ENCODE measurements at regions not wholly inside any gene's neighbourhood (a gene's known extent, or its start where the extent isn't known, plus 50 kb on each side); places are given as distances from the start of the nearest gene placed in this dataset.

DNA sequence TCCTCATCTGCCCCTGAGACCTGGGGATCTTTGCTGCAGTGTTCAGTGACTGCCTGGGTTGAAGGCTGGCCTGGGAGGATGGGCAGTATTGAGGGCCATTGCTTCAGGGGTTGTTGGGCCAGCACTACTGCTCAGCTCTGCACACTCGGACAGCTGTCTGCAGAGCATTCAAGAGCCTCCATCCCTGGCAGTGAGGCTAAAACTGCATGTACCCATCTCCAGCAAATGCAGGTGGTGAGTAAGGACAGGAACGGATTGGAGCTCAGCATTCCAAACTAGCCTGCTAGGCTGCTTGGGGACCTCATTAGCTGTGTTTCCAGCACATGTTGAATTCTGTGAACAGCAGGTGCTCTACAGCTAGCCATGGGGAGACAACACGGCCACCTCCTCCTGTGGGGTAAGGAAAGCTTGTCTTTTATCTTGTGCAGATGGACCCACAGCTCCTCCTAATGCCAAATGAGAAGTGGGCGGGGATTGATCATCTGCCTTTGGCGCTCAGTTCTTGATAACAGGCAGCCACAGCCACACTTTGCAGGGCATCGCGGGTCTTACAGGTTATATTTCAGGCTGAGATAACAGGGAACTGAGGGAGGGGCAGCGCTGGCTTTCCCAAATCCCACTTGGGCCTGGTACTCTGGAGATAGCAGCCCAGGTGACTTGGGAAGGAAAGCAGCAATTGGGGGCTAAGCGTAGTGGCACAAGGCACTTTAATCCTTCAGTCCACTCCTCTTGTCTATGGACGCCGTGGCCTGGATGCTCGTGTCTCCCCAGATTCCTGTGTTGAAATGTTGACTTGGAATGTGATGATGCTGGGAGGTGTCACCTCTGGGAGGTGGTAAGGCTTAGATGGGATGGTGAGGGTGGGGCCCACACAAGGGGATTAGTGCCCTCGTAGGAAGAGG, 254.5 kb upstream of the B3GAT1 start:
- Histone ChIP-seq H3K9ac (ENCODE audit: insufficient read depth, low read length) (no peak overlapping the region), H3K27ac (ENCODE audit: insufficient read depth, low read length) (no peak overlapping the region), H4K20me1 (ENCODE audit: control insufficient read depth, extremely low read depth, insufficient read depth, low read length) (no peaks in the 10 kb centered on the region), H3K27me3 (ENCODE audit: control insufficient read depth, insufficient read depth, low read length) (no peaks in the 10 kb centered on the region), H2AFZ (ENCODE audit: low read length) (no peak overlapping the region), H3K79me2 (ENCODE audit: control insufficient read depth, insufficient read depth, low read length) (no peaks in the 10 kb centered on the region), H3K36me3 (ENCODE audit: control insufficient read depth, insufficient read depth, low read length) (no peaks in the 10 kb centered on the region), H3K4me3 (replicated peaks in 1 of 4; ENCODE audit: control extremely low read depth in 1 of 4, insufficient read depth in 1 of 4, low read depth in 3 of 4, low read length in 4 of 4) (no peak overlapping the region), H3K9me3 (ENCODE audit: control insufficient read depth, insufficient read depth, low read depth, low read length) (no peaks in the 10 kb centered on the region), H3K4me1 (ENCODE audit: control insufficient read depth, extremely low read depth, insufficient read depth, low read length) (no peaks in the 10 kb centered on the region), H3K4me2 (ENCODE audit: extremely low read depth, insufficient read depth, low read length) (no peak overlapping the region)
- DNase-seq (ENCODE audit: low read depth in 2 of 2) = no peak
- TF ChIP-seq EZH2 (IDR thresholded peaks at IDR 0.05; ENCODE audit: low read length, missing control alignments) = no peak

DNA sequence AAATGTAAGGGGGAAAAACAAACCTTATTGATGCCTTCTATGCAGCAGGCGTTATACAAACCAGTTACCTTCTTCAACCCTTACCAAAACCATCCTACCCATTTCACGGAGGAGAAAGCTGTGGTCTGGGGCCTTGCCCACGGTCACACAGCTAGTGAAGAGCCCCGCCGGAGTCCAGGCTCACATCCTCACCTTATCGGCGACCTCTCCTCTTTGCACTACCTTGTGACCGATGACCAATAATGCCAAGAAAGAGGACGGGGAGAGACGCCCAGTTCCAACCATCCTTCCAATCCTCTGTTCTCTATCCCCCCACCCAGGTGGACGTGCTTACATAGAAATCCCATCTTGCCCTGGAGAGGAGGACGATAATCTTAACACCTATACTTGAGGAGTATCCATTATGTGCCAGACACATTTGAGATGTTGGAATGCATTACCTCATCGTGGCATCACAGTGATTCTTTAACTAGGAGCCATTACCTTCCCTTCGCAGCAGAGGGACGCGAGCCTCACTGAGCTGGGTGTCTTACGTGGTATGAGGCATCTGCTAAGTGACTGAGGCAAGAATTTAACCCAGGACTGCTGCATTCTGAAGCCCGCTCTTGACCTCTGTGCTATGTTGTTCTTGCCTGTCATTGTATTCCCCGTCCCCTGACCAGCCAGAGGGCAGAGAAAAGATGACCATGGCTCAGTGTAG, 253.7 kb upstream of the B3GAT1 start:
- no peaks in the 10 kb centered on the region for H3K9me3 ChIP-seq (ENCODE audit: control insufficient read depth, insufficient read depth, low read depth, low read length)

DNA sequence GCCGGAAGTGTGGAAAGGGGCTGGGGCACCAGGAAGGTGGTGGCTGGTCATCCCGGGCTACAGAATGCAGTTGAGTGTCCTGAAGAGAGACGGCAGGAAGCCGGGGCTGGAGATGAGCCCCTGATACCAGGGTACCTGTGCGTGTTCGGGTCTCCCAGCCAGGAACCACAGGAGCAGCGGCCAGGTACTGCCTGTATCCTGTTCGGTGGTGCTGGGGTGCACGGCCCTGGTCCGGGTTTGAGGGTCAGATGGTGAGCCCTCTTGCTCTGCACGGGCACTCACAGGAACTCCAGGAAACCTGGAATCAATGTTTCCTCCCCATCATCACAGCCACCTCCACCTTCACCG, 253.1 kb upstream of the B3GAT1 start:
- DNase-seq (ENCODE audit: low read depth in 2 of 2) = no peak
- H3K79me2 ChIP-seq (ENCODE audit: control insufficient read depth, insufficient read depth, low read length) = no peaks in the 10 kb centered on the region
- H3K4me1 ChIP-seq (ENCODE audit: control insufficient read depth, extremely low read depth, insufficient read depth, low read length) = no peaks in the 10 kb centered on the region
- H3K27me3 ChIP-seq (ENCODE audit: control insufficient read depth, insufficient read depth, low read length) = no peaks in the 10 kb centered on the region
- no peaks in the 10 kb centered on the region for H3K36me3 ChIP-seq (ENCODE audit: control insufficient read depth, insufficient read depth, low read length)
- no peak overlapping the region for H3K27ac ChIP-seq (ENCODE audit: insufficient read depth, low read length)
- no peaks in the 10 kb centered on the region for H3K9me3 ChIP-seq (ENCODE audit: control insufficient read depth, insufficient read depth, low read depth, low read length)
- no peaks in the 10 kb centered on the region for H4K20me1 ChIP-seq (ENCODE audit: control insufficient read depth, extremely low read depth, insufficient read depth, low read length)
- H2AFZ ChIP-seq (ENCODE audit: low read length) = no peak overlapping the region
- H3K9ac ChIP-seq (ENCODE audit: insufficient read depth, low read length) = no peak overlapping the region
- H3K4me2 ChIP-seq (ENCODE audit: extremely low read depth, insufficient read depth, low read length) = no peak overlapping the region
- TF ChIP-seq, protein P1, sequence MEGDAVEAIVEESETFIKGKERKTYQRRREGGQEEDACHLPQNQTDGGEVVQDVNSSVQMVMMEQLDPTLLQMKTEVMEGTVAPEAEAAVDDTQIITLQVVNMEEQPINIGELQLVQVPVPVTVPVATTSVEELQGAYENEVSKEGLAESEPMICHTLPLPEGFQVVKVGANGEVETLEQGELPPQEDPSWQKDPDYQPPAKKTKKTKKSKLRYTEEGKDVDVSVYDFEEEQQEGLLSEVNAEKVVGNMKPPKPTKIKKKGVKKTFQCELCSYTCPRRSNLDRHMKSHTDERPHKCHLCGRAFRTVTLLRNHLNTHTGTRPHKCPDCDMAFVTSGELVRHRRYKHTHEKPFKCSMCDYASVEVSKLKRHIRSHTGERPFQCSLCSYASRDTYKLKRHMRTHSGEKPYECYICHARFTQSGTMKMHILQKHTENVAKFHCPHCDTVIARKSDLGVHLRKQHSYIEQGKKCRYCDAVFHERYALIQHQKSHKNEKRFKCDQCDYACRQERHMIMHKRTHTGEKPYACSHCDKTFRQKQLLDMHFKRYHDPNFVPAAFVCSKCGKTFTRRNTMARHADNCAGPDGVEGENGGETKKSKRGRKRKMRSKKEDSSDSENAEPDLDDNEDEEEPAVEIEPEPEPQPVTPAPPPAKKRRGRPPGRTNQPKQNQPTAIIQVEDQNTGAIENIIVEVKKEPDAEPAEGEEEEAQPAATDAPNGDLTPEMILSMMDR (conservative IDR thresholded peaks at IDR 0.05 in 1 of 2, IDR thresholded peaks at IDR 0.05 in 1 of 2; ENCODE audit: low read depth in 1 of 2, low read length in 2 of 2) = no peak
- no peak for TF ChIP-seq EZH2 (IDR thresholded peaks at IDR 0.05; ENCODE audit: low read length, missing control alignments)
- no peak overlapping the region for H3K4me3 ChIP-seq (replicated peaks in 1 of 4; ENCODE audit: control extremely low read depth in 1 of 4, insufficient read depth in 1 of 4, low read depth in 3 of 4, low read length in 4 of 4)

More for the DNA sequence above, 253.7 kb upstream of the B3GAT1 start:
- Histone ChIP-seq H3K27ac (ENCODE audit: insufficient read depth, low read length) (no peak overlapping the region), H2AFZ (ENCODE audit: low read length) (no peak overlapping the region), H3K27me3 (ENCODE audit: control insufficient read depth, insufficient read depth, low read length) (no peaks in the 10 kb centered on the region), H4K20me1 (ENCODE audit: control insufficient read depth, extremely low read depth, insufficient read depth, low read length) (no peaks in the 10 kb centered on the region), H3K4me2 (ENCODE audit: extremely low read depth, insufficient read depth, low read length) (no peak overlapping the region), H3K4me1 (ENCODE audit: control insufficient read depth, extremely low read depth, insufficient read depth, low read length) (no peaks in the 10 kb centered on the region), H3K79me2 (ENCODE audit: control insufficient read depth, insufficient read depth, low read length) (no peaks in the 10 kb centered on the region), H3K4me3 (replicated peaks in 1 of 4; ENCODE audit: control extremely low read depth in 1 of 4, insufficient read depth in 1 of 4, low read depth in 3 of 4, low read length in 4 of 4) (no peak overlapping the region), H3K36me3 (ENCODE audit: control insufficient read depth, insufficient read depth, low read length) (no peaks in the 10 kb centered on the region), H3K9ac (ENCODE audit: insufficient read depth, low read length) (no peak overlapping the region)
- no peak for DNase-seq (ENCODE audit: low read depth in 2 of 2)
- TF ChIP-seq, protein P1 (conservative IDR thresholded peaks at IDR 0.05 in 1 of 2, IDR thresholded peaks at IDR 0.05 in 1 of 2; ENCODE audit: low read depth in 1 of 2, low read length in 2 of 2) = no peak
- no peak for TF ChIP-seq EZH2 (IDR thresholded peaks at IDR 0.05; ENCODE audit: low read length, missing control alignments)
